ENCODE measurements at regions not wholly inside any gene's neighbourhood (a gene's known extent, or its start where the extent isn't known, plus 50 kb on each side); places are given as distances from the start of the nearest gene placed in this dataset.

DNA sequence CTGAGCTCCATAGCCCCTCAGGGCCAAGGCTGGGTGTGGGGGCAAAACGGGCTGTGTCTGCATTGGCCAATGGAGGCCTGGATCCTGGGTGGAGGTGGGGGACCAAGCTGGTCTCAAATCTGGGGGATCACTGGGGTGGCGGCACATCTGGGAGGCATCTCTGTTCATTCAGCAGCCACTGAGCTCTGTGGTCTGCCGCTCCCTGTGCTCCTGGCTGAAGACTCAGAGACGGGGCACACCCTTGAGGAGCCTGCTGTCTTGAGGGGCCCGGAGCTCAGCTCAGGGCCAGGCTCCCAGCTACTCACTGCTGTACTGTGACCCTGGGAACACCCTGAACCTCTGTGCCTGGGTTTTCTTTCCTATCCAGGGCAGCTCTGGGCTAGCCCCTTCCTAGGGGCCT, 90.3 kb upstream of the WNT4 start:
- no peak for TF ChIP-seq CTCF (conservative IDR thresholded peaks at IDR 0.05 in 1 of 2, IDR thresholded peaks at IDR 0.05 in 1 of 2; ENCODE audit: extremely low read depth in 1 of 2, insufficient read depth in 1 of 2, low read depth in 1 of 2, low read length in 2 of 2)
- no peak for TF ChIP-seq EZH2 (IDR thresholded peaks at IDR 0.05; ENCODE audit: borderline replicate concordance, low read length)
